PC-3 (cell line): ENCODE measurements at regions not wholly inside any gene's neighbourhood (a gene's known extent, or its start where the extent isn't known, plus 50 kb on each side); places are given as distances from the start of the nearest gene placed in this dataset.

ENCODE experiments used
- ATAC-seq: fragments of 200-7000 bp; cut with Tn5 transposase; 2 replicates; pipeline ENCODE4 v1.9.1; 2020; ENCODE audit warnings: mild to moderate bottlenecking, moderate library complexity
- BruUV-seq: library from RNA; stranded (reverse); fragments of 400-500 nt; replicated peaks from 2 replicates; lab custom pipeline; 2021; lab: Mats Ljungman, UMichigan
- CTCF ChIA-PET: fragments of 300-600 bp; sonication (Branson Sonifier 250); formaldehyde crosslinking; loops from one replicate; lab custom pipeline; 2022; ENCODE audit warnings: antibody characterized with exemption; lab: Charles Lee
- POLR2A ChIA-PET: fragments of 300-600 bp; sonication (Branson Sonifier 250); formaldehyde crosslinking; loops from one replicate; lab custom pipeline; 2022; ENCODE audit warnings: antibody characterized with exemption; ENCODE audit not compliant: unreplicated experiment; lab: Charles Lee
- DNase-seq: peaks from one replicate; pipeline ENCODE4 v3.0.0-alpha.2; 2015
- H2AFZ ChIP-seq: fragments of 300-600 bp; sonication (generic); 2 replicates; pipeline ENCODE4 v1.6.0; 2016; ENCODE audit warnings: antibody characterized with exemption, low read length
- H3F3A ChIP-seq: fragments of 300-600 bp; sonication (generic); one replicate; pipeline ENCODE4 v1.6.0; 2017; ENCODE audit warnings: antibody characterized with exemption, low read length, control low read depth, mild to moderate bottlenecking; ENCODE audit not compliant: unreplicated experiment
- H3K27ac ChIP-seq: fragments of 300-600 bp; sonication (generic); 2 replicates; pipeline ENCODE4 v1.5.1; 2016; ENCODE audit warnings: mild to moderate bottlenecking, low read length
- H3K27me3 ChIP-seq: fragments of 300-600 bp; sonication (generic); 2 replicates; pipeline ENCODE4 v1.6.1; 2016; ENCODE audit warnings: low read length, mixed read lengths
- H3K36me3 ChIP-seq: fragments of 300-600 bp; sonication (generic); 2 replicates; pipeline ENCODE4 v1.6.1; 2016; ENCODE audit warnings: low read depth, mixed run types, low read length, mixed read lengths
- H3K4me1 ChIP-seq: fragments of 300-600 bp; sonication (generic); 2 replicates; pipeline ENCODE4 v1.5.1; 2016; ENCODE audit warnings: low read length; ENCODE audit not compliant: insufficient read depth
- H3K4me2 ChIP-seq: fragments of 300-600 bp; sonication (generic); 2 replicates; pipeline ENCODE4 v1.6.0; 2016; ENCODE audit warnings: low read length
- H3K4me3 ChIP-seq: fragments of 300-600 bp; sonication (generic); 2 replicates; pipeline ENCODE4 v1.5.1; 2016; ENCODE audit warnings: mild to moderate bottlenecking, low read length, mixed read lengths
- H3K79me2 ChIP-seq: fragments of 300-600 bp; sonication (generic); 2 replicates; pipeline ENCODE4 v1.6.1; 2017; ENCODE audit warnings: low read length, mixed read lengths
- H3K9ac ChIP-seq: fragments of 300-600 bp; sonication (generic); 2 replicates; pipeline ENCODE4 v1.6.0; 2016; ENCODE audit warnings: mild to moderate bottlenecking, low read length
- H3K9me2 ChIP-seq: fragments of 300-600 bp; sonication (generic); replicated peaks from 2 replicates; pipeline ENCODE4 v1.6.1; 2016; ENCODE audit warnings: mixed run types, low read length, mixed read lengths
- H3K9me3 ChIP-seq: fragments of 300-600 bp; sonication (generic); 2 replicates; pipeline ENCODE4 v1.6.1; 2016; ENCODE audit warnings: low read length, mixed read lengths
- H4K20me1 ChIP-seq: fragments of 300-600 bp; sonication (generic); 2 replicates; pipeline ENCODE4 v1.6.1; 2016; ENCODE audit warnings: low read length, mixed read lengths
- CTCF ChIP-seq: fragments of 300-600 bp; sonication (generic); conservative IDR thresholded peaks from 2 replicates; pipeline ENCODE4 v1.5.1; 2017; ENCODE audit warnings: antibody characterized with exemption, low read depth, mild to moderate bottlenecking, low read length
- EZH2 ChIP-seq: fragments of 300-600 bp; sonication (generic); IDR thresholded peaks from one replicate; pipeline ENCODE4 v1.6.1; 2017; ENCODE audit warnings: antibody characterized with exemption, mild to moderate bottlenecking, low read length; ENCODE audit not compliant: unreplicated experiment
- EZH2phosphoT487 ChIP-seq: fragments of 300-600 bp; sonication (generic); IDR thresholded peaks from 2 replicates; pipeline ENCODE4 v1.6.1; 2018; ENCODE audit warnings: mild to moderate bottlenecking, antibody characterized with exemption, low read length, borderline replicate concordance
- intact Hi-C: fragments of 100-400 bp; cut with micrococcal nuclease; formaldehyde crosslinking; loops from 2 replicates; pipeline ENCODE4 v1.9.0; 2023

- peaks cover 10% of the 10 kb centered on the region for H3K4me1 ChIP-seq
- H3K4me2 ChIP-seq = no peak overlapping the region
- POLR2A ChIA-PET = no interaction called here
- H3K36me3 ChIP-seq = no peaks in the 10 kb centered on the region
- no TSS peak for BruUV-seq
- H3K4me3 ChIP-seq = no peak overlapping the region
- no peaks in the 10 kb centered on the region for H3K9me3 ChIP-seq
- DNase-seq (no peak), ATAC-seq (no peak)
- no peak for TF ChIP-seq EZH2
- no peak for TF ChIP-seq CTCF
- no peak for TF ChIP-seq EZH2phosphoT487
- no peak overlapping the region for H3K9ac ChIP-seq
- intact Hi-C loops = no loop called here
- CTCF ChIA-PET = no interaction called here
- no peak overlapping the region for H3K27ac ChIP-seq
- no peaks in the 10 kb centered on the region for H3K9me2 ChIP-seq
- no peaks in the 10 kb centered on the region for H4K20me1 ChIP-seq
- no peaks in the 10 kb centered on the region for H3F3A ChIP-seq
- no peaks in the 10 kb centered on the region for H3K79me2 ChIP-seq
- no peaks in the 10 kb centered on the region for H3K27me3 ChIP-seq
- H2AFZ ChIP-seq = no peak overlapping the region
Measured at GRCh38 chr14:32021341-32021740, 55.8 kb upstream of the ARHGAP5 start.

GRCh38 chr14:32022525-32022924 lies 54.6 kb upstream of the ARHGAP5 start:
- no peak overlapping the region for H3K4me2 ChIP-seq
- no peak overlapping the region for H2AFZ ChIP-seq
- no peak overlapping the region for H3K9ac ChIP-seq
- no peaks in the 10 kb centered on the region for H3K36me3 ChIP-seq
- H3K4me3 ChIP-seq = no peak overlapping the region
- intact Hi-C loops = no loop called here
- H4K20me1 ChIP-seq = no peaks in the 10 kb centered on the region
- no peaks in the 10 kb centered on the region for H3K9me2 ChIP-seq
- no peak for DNase-seq
- no peak for TF ChIP-seq EZH2
- no peak for TF ChIP-seq EZH2phosphoT487
- TF ChIP-seq CTCF = no peak
- peaks cover 22% of the 10 kb centered on the region for H3K4me1 ChIP-seq
- no peaks in the 10 kb centered on the region for H3K9me3 ChIP-seq
- CTCF ChIA-PET = no interaction called here
- no peak for ATAC-seq
- H3K79me2 ChIP-seq = no peaks in the 10 kb centered on the region
- no TSS peak for BruUV-seq
- POLR2A ChIA-PET = no interaction called here
- H3K27me3 ChIP-seq = no peaks in the 10 kb centered on the region
- no peaks in the 10 kb centered on the region for H3F3A ChIP-seq
- H3K27ac ChIP-seq = no peak overlapping the region

GRCh38 chr14:32022938-32023466 lies 54.1 kb upstream of the ARHGAP5 start:
- no TSS peak for BruUV-seq

More at GRCh38 chr14:32022938-32023466, 54.1 kb upstream of the ARHGAP5 start:
- Histone ChIP-seq H3K36me3 (no peaks in the 10 kb centered on the region), H3K9me2 (no peaks in the 10 kb centered on the region), H2AFZ (no peak overlapping the region), H3K27ac (no peak overlapping the region), H3K4me3 (no peak overlapping the region), H3K9me3 (no peaks in the 10 kb centered on the region), H3K4me1 (peaks cover 27% of the 10 kb centered on the region), H4K20me1 (no peaks in the 10 kb centered on the region), H3K79me2 (no peaks in the 10 kb centered on the region), H3F3A (no peaks in the 10 kb centered on the region), H3K27me3 (no peaks in the 10 kb centered on the region), H3K9ac (no peak overlapping the region), H3K4me2 (no peak overlapping the region)
- ChIA-PET CTCF (no interaction called here), POLR2A (no interaction called here)
- no peak for TF ChIP-seq CTCF
- no peak for TF ChIP-seq EZH2
- no peak for TF ChIP-seq EZH2phosphoT487
- ATAC-seq (no peak), DNase-seq (no peak)
- intact Hi-C loops = no loop called here
